Urinary bladder (tissue), 3 donors: ENCODE measurements at regions not wholly inside any gene's neighbourhood (a gene's known extent, or its start where the extent isn't known, plus 50 kb on each side); places are given as distances from the start of the nearest gene placed in this dataset.

ENCODE experiments used
- DNase-seq: peaks from one replicate; pipeline ENCODE4 v3.0.0-alpha.2; 2015; ENCODE audit errors: extremely low spot score
- H3K27ac ChIP-seq: one replicate; pipeline ENCODE4 v1.5.1; 2013; ENCODE audit warnings: low read depth, mild to moderate bottlenecking, moderate library complexity
- H3K36me3 ChIP-seq: one replicate; pipeline ENCODE4 v1.6.1; 2013; ENCODE audit warnings: mild to moderate bottlenecking, moderate library complexity; ENCODE audit not compliant: insufficient read depth
- H3K4me1 ChIP-seq: one replicate; pipeline ENCODE4 v1.6.1; 2013; ENCODE audit warnings: mild to moderate bottlenecking, moderate library complexity; ENCODE audit not compliant: insufficient read depth
- H3K4me3 ChIP-seq: one replicate; pipeline ENCODE4 v1.5.1; 2013; ENCODE audit warnings: low read depth, low read length
- WGBS: extraction: QIAGEN DNeasy Blood & Tissue Kit; methylation state at CpG from one replicate; pipeline ENCODE4 v1.1.7; 2013; 5-methylcytosine and 5-hydroxymethylcytosine counted together
- donor health status: healthy with polysubstance abuse.
- donor health status: healthy.

DNA sequence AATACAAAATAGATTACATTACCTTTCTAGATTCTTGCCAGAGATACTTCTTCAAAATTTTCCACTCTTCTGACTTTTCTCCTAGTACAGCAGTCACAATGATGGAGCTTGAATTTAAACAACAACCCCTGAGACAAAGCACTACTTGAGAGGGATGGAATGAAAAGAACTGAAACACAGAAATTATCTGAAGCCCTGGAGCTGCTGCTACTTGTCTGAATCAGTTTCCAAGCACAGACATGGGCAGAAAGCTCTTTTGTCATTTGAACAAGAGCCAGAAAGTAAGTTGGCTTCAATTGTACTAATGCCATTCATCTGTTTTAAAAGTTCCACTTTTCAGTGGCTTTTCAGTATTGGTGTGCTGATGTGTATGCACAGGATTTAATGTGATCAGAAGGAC lies 718.5 kb upstream of the ARPP21 start:
- no peak for DNase-seq
- H3K27ac ChIP-seq, result no peak overlapping the region
- H3K36me3 ChIP-seq, result no peaks in the 10 kb centered on the region
- no peak overlapping the region for H3K4me3 ChIP-seq
- no peaks in the 10 kb centered on the region for H3K4me1 ChIP-seq

DNA sequence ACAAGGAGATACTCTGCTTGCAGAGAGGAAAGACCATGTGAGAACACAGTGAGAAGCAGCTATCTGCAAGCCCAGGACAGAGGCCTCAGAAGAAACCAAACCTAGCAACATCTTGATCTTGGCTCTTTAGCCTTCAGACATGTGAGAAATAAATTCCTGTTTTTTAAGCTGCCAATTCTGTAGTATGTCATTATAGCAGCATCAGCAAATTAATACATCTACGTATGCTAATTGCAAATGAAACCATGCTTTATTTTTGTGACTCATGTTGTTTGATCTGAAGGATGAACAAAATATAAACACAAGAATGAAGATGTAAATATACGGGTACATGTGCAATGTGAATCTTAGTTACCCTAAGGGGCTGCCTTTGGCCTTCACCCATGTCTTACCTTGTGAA lies 714.4 kb upstream of the ARPP21 start:
- H3K27ac ChIP-seq, result no peak overlapping the region
- DNase-seq, result no peak
- no peak overlapping the region for H3K4me3 ChIP-seq
- WGBS, result 72% methylated on average over 2 of the region's 2 CpGs
- no peaks in the 10 kb centered on the region for H3K36me3 ChIP-seq
- no peaks in the 10 kb centered on the region for H3K4me1 ChIP-seq

DNA sequence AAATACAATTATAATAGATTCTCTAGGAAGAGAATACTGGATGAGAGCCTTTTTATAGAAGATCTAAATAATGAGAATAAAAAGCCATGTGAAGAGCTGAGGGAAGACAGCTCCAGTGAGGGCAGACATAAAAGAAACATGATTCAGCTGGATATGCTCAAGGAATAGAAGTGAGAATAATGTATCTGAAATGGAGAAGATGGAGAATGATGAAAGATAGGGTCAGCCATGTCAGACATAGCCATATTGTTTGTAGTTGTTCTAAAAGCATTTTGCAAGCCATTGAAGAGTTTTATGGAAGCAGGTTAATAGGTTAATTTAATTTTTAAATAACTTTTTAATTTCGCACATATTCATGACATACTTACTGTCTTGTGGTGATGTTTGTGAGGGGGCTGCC lies 713.5 kb upstream of the ARPP21 start:
- DNase-seq, result no peak
- H3K4me3 ChIP-seq, result no peak overlapping the region
- WGBS, result 91% methylated on average over 1 of the region's 1 CpG

DNA sequence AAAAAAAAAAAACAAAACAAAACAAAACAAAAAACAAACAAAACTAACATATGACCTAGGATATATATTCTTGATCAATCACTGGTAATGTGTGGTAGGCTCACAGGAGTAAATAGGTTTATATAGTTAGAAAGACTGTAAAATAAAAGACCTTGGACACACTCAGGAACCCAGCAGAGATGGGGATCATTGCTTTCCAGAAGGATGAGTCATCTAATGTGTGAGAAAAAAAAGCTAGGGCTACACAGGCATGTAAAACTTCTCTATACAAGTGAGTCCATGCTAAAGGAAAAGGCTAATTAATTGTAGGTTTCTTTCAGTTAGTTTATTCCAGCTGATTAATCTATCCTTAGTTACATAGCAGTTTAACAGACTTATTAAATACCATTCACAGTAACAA lies 710.3 kb upstream of the ARPP21 start:
- no peaks in the 10 kb centered on the region for H3K36me3 ChIP-seq
- no peak for DNase-seq
- H3K27ac ChIP-seq, result no peak overlapping the region
- no peak overlapping the region for H3K4me3 ChIP-seq
- no peaks in the 10 kb centered on the region for H3K4me1 ChIP-seq

More for the DNA sequence above, 713.5 kb upstream of the ARPP21 start:
- Histone ChIP-seq H3K36me3 (no peaks in the 10 kb centered on the region), H3K4me1 (no peaks in the 10 kb centered on the region), H3K27ac (no peak overlapping the region)

DNA sequence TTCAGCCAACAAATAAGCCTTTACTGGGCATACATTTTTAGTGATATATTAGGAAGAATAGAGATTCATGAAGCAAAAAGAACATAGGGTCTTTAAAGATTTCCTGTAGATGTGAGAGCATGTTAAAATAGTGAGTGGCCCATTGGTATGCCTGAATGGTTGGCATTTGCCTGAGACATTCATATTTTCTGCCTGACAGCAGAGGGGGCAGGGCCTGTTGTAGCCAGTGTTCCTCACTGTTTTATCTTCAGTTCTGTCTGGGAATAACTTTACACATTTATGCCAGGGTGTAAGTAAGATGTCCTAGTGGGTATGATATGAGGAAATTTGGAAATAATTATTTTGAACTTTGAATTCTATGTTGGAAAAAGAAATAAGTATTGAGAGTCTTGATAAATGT lies 704.7 kb upstream of the ARPP21 start:
- no peaks in the 10 kb centered on the region for H3K4me1 ChIP-seq
- H3K27ac ChIP-seq, result no peak overlapping the region
- no peak for DNase-seq
- no peaks in the 10 kb centered on the region for H3K36me3 ChIP-seq
- H3K4me3 ChIP-seq, result no peak overlapping the region

DNA sequence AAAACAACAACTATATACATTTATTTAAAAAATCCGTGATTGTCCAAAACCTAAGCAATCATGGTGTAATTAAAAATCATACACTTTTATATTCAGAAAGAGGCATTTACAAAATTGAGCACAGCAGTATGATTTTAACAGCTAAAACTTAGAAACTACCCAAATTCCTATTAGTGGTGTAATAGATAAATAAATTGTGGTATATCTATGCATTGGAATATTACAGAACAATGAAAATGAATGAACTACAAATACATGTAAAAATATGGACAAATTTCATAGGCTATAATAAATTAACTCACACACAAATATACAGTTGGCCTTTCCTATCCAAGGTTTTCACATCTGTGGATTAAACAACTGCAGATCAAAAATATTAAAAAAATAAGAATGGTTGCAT lies 700.5 kb upstream of the ARPP21 start:
- no peaks in the 10 kb centered on the region for H3K36me3 ChIP-seq
- 90% methylated on average over 1 of the region's 1 CpG for WGBS

DNA sequence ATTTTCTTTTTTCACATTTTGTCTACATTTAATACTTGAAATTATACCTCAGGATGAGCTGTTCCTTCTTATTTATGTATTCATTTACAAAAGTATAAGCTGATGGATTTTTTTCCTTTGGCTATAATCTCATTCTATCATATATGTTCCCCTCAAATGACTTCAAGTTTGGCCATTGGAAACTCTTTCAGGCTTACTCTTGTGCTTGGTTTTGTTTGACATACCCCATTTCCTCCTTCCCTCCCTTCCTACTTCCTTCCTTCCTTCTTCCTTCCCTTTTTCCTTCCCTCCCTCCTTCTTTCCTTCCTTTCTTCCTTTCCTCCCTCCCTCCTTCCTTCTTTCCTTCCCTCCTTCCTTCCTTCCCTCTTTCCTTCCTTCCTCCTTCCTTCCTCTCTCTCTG lies 697.1 kb upstream of the ARPP21 start:
- DNase-seq, result no peak
- H3K4me1 ChIP-seq, result no peaks in the 10 kb centered on the region
- H3K4me3 ChIP-seq, result no peak overlapping the region
- no peak overlapping the region for H3K27ac ChIP-seq
- H3K36me3 ChIP-seq, result no peaks in the 10 kb centered on the region

More for the DNA sequence above, 700.5 kb upstream of the ARPP21 start:
- no peak overlapping the region for H3K4me3 ChIP-seq
- no peaks in the 10 kb centered on the region for H3K4me1 ChIP-seq
- H3K27ac ChIP-seq, result no peak overlapping the region
- no peak for DNase-seq

DNA sequence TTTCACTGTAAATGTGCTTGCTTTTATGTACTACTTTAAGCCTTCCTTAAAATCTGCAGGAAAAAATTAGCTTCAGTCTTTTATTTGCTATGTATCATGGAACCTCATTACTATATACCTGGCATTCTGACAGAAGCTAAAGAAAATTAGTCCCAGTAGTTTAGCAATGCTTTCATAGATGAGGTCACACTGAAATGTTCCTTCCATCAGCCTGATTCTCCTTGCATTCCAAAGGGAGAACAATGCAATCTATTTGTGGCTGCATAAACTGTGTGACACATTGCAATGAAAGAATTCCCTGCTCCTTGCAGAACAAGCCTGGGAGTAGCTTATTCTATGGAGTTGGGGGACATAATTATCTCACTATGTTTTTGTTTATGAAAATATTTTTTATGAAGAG lies 691.5 kb upstream of the ARPP21 start:
- no peaks in the 10 kb centered on the region for H3K36me3 ChIP-seq
- no peak overlapping the region for H3K27ac ChIP-seq
- no peaks in the 10 kb centered on the region for H3K4me1 ChIP-seq
- DNase-seq, result peak; percentile 23
- H3K4me3 ChIP-seq, result no peak overlapping the region

DNA sequence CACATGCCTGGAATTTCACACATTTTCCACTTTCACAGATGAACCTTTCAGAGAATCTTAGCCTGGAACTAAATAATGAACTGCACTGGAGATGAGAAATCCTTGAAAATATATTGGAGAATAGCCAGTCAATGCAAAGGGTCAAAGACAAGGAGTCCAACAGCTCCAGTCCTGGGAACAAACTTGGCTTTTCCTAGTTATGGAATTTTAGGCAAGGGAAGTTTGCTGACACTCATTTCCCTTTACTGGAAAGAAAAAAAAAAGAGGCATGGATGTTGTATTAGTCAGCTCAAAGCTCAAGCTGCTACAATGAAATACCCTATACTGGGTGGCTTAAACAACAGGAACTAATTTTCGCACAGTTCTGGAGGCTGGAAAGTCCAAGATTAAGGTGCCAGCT lies 690.8 kb upstream of the ARPP21 start:
- DNase-seq, result no peak
- 85% methylated on average over 1 of the region's 1 CpG for WGBS
- Histone ChIP-seq H3K36me3 (no peaks in the 10 kb centered on the region), H3K4me1 (no peaks in the 10 kb centered on the region), H3K27ac (no peak overlapping the region), H3K4me3 (no peak overlapping the region)

DNA sequence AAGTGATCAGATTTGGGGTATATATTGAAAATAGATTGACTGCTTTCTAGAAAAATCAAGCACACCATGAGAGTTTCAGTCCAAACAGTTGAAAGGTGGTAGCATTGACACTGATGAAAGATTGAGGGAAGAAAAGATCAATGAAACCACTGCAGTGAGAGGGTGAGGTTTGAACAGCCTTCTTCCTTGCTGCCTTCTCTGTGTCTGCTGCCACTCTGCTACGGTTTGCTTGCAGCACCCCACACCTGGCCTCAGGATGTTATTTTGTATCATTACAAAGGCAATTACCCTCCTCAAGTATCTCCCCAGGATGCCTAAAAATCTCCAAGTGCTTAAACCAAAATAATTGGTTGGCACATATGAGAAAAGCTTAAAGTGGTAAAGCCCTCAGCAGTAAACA lies 683.6 kb upstream of the ARPP21 start:
- Histone ChIP-seq H3K27ac (no peak overlapping the region), H3K4me3 (no peak overlapping the region), H3K36me3 (no peaks in the 10 kb centered on the region), H3K4me1 (no peaks in the 10 kb centered on the region)
- 64% methylated on average over 1 of the region's 1 CpG for WGBS
- DNase-seq, result no peak

DNA sequence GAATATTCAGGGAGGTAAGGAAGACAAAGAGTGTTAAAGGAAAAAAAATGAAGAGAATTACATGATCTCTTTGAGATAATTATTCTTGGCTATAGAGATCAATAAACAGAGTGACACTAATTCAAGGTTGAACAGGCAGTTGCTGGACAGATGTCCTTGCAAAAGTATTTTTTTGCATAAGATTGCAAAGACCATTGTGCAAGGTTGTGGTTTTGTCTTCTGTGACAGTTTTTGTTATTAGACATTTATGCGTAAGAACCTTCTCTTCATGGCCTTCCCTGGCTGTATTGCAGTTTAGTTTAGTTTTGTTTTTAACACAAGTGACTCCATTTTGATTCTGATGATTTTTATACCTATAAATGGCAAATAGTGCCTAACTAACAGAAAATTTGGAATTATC lies 682.8 kb upstream of the ARPP21 start:
- no peak overlapping the region for H3K27ac ChIP-seq

DNA sequence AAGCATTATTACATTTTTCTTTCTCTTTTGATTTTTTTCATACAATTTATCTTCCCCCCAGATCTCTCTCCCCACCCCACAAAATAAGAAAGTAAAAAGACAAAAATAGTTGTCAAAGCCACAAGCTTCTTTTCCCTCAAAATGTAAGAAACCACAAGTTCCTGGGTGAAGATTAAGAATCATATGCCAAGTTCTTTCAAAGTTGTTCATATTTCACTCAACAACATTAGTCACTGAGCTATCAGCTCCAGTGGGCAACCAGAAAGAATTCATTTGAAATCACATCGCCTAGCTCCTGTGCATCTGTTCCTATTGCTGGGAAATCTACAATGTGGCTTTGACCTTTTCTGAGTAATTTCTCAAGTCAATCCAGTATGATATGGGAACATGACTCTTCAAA lies 681.6 kb upstream of the ARPP21 start:
- WGBS, result 91% methylated on average over 1 of the region's 1 CpG
- no peaks in the 10 kb centered on the region for H3K36me3 ChIP-seq

More for the DNA sequence above, 682.8 kb upstream of the ARPP21 start:
- no peak for DNase-seq
- Histone ChIP-seq H3K4me3 (no peak overlapping the region), H3K4me1 (no peaks in the 10 kb centered on the region), H3K36me3 (no peaks in the 10 kb centered on the region)
- 94% methylated on average over 1 of the region's 1 CpG for WGBS

DNA sequence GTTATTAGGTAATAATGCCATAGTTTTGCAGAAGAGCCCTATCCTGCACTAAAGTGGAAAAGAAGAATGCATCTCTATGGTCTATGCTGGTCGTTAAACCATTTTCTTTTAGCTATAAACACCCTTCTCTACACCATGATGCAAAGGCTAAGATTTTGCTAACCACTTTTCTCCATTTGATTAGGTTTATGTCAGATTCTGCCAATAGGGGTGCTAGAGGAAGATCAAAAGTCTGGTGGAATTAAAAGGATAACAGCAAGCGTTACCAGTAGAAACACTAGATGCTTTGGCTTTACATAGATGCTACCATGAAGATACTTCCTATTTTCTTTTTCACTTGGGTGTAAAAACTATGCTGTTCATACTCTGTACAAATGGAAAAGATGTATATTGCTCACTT lies 669.8 kb upstream of the ARPP21 start:
- WGBS, result 84% methylated on average over 2 of the region's 2 CpGs
- Histone ChIP-seq H3K4me1 (no peaks in the 10 kb centered on the region), H3K27ac (no peak overlapping the region), H3K4me3 (no peak overlapping the region), H3K36me3 (no peaks in the 10 kb centered on the region)
- no peak for DNase-seq

More for the DNA sequence above, 681.6 kb upstream of the ARPP21 start:
- H3K4me3 ChIP-seq, result no peak overlapping the region
- no peaks in the 10 kb centered on the region for H3K4me1 ChIP-seq
- no peak overlapping the region for H3K27ac ChIP-seq
- DNase-seq, result no peak

DNA sequence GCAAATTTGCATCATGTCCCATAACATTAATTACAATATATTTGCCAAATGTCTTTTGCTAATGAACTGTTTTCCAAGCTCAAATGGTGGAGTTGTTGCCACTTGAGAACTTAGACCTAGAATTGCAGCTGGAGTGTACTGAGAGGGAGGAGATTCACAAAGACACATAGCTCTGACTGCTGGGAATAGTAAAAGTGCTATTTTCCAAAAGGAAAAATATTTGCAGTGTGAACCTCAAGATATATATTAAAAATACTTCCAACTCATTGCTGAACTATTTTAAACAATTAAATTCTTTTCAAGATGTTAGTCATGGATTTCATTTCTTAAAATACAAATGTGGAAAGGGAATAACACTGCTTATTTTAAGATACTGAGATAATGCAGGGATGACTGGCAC lies 666.8 kb upstream of the ARPP21 start:
- Histone ChIP-seq H3K4me1 (no peaks in the 10 kb centered on the region), H3K36me3 (no peaks in the 10 kb centered on the region), H3K27ac (no peak overlapping the region), H3K4me3 (no peak overlapping the region)
- DNase-seq, result no peak

DNA sequence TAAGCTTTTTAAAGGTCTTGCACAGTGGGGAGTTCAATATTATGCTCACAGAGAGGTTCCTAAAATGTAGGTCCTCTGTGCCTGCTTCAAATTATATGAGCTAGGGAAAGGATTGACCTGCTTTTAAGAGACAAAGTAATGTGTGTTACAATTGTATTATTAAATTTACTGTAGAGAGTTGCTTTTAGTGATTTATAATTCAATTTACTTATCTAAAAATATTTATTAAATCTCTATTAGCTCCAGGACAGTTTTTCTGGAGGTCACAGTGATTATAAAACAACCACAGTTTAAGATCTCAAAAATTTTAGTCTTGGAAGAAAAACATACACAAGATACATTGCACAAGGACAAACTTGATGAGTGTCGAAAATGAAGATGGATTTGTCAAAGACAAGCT lies 665.7 kb upstream of the ARPP21 start:
- no peaks in the 10 kb centered on the region for H3K36me3 ChIP-seq
- no peak for DNase-seq
- WGBS, result 91% methylated on average over 1 of the region's 1 CpG
- H3K27ac ChIP-seq, result no peak overlapping the region
- no peak overlapping the region for H3K4me3 ChIP-seq
- H3K4me1 ChIP-seq, result no peaks in the 10 kb centered on the region
